Dendritic cell treated with granulocyte-macrophage colony-stimulating factor and Interleukin-4, amounts not matched to agents 40 ng/mL and 50 ng/mL, for 4 days (primary cell): ENCODE measurements at regions not wholly inside any gene's neighbourhood (a gene's known extent, or its start where the extent isn't known, plus 50 kb on each side); places are given as distances from the start of the nearest gene placed in this dataset.
"Not testable (repeated sequence)": the region's sequence is repeated elsewhere in the genome, so short reads cannot be mapped to it uniquely, and the experiment has no call there.

ENCODE experiments used
- H3K27ac Mint-ChIP-seq: one replicate; pipeline ENCODE4 v1.8.0; 2022; ENCODE audit warnings: mild to moderate bottlenecking, mixed read lengths
- H3K27me3 Mint-ChIP-seq: one replicate; pipeline ENCODE4 v1.8.0; 2022; ENCODE audit warnings: mild to moderate bottlenecking, mixed read lengths
- H3K36me3 Mint-ChIP-seq: one replicate; pipeline ENCODE4 v1.8.0; 2022; ENCODE audit warnings: low read depth, mixed read lengths
- H3K4me1 Mint-ChIP-seq: one replicate; pipeline ENCODE4 v1.8.0; 2022; ENCODE audit warnings: low read depth, mixed read lengths
- H3K4me3 Mint-ChIP-seq: one replicate; pipeline ENCODE4 v1.8.0; 2022; ENCODE audit warnings: mild to moderate bottlenecking, moderate library complexity, mixed read lengths
- H3K9me3 Mint-ChIP-seq: one replicate; pipeline ENCODE4 v1.8.0; 2022; ENCODE audit warnings: mixed read lengths
- intact Hi-C: fragments of 100-400 bp; cut with micrococcal nuclease; formaldehyde crosslinking; loops from one replicate; pipeline ENCODE4 v1.15.0; 2022

DNA sequence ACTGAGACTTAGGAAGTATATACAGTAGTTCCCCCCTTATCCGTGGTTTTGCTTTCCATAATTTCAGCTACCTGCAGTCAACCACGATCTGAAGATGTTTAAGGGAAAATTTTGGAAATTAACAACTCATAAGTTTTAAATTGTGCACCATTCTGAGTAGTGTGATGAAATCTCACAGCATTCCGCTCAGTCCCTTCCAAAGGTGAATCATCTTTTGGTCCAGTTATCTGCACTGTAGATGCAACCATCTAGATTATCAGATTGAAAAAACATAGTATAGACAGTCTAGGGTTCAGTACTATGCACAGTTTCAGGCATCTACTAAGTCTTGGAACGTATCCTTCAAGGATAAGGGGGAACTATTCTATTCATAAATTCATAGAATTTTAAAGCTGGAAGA is 109.0 kb downstream of the ANXA3 start:
- Mint-ChIP-seq H3K36me3 (peaks cover 38% of the 10 kb centered on the region), H3K27ac (no peak overlapping the region), H3K4me1 (peaks cover 84% of the 10 kb centered on the region), H3K4me3 (no peak overlapping the region), H3K9me3 (peaks cover 15% of the 10 kb centered on the region), H3K27me3 (no peaks in the 10 kb centered on the region)
- intact Hi-C loops = no loop called here

DNA sequence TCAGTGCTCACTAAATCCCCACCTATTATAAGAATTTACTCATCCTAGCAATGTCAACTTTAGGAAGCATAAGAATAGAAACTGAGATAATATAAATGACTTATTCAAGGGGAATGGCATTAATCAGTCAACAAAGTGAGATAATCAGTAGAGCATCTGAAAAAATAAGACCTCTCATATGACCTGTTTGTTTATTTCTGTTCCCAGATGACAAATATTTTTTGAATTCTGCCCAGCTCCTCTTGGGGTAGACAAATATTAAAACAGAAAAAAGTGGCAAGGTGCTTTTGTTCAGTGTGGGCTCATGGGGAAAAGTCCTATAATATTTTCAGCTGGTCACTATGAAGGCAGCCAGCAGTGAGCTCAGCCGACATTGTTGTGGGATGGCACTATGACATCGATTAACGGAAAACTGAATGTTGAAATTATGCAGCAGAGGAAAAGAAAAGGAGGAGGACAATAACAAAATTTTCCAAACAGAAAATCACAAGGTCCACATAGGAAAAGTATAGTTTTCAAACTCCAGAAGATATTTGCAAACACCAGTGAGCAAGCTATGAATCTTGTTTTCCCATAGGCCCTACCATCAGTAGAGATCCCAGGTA is 109.6 kb downstream of the ANXA3 start:
- intact Hi-C loops = no loop called here
- Mint-ChIP-seq H3K27ac (peak overlapping the region; percentile 84), H3K4me3 (no peak overlapping the region), H3K9me3 (peaks cover 15% of the 10 kb centered on the region), H3K27me3 (no peaks in the 10 kb centered on the region), H3K36me3 (peaks cover 38% of the 10 kb centered on the region), H3K4me1 (peaks cover 80% of the 10 kb centered on the region)

DNA sequence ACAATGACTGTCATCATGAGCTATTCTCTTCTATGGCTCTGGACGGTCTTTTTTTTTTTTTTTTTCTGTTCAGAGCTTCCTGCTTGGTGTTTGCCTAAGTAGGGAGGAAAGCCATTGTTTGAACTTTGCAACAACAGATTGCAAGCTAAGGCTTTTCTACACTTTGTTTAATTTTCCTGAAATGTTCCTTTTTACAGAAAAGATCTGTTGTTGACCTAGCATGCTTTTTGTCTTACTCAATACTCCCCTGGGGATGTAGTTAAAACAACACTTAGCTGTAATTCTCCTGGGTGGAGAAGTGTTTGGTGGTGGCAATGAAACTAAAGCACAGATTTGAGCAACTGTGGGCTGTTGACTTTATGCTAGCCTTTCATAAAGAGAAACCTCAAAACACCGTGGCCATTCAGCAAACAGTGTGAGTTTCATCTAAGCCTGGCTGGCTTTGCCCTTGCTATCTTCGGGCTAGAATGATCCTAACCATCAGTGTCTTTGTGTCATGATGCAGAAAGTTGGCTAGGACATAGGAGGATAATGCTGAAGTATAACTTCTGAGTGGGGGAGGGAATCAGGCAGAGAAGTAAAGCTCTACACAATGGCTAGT is 110.5 kb downstream of the ANXA3 start:
- Mint-ChIP-seq H3K27me3 (no peaks in the 10 kb centered on the region), H3K27ac (peak overlapping the region; percentile 84), H3K4me3 (peak overlapping the region; percentile 23), H3K9me3 (peaks cover 15% of the 10 kb centered on the region), H3K36me3 (peaks cover 38% of the 10 kb centered on the region), H3K4me1 (peaks cover 80% of the 10 kb centered on the region)
- intact Hi-C loops = no loop called here

DNA sequence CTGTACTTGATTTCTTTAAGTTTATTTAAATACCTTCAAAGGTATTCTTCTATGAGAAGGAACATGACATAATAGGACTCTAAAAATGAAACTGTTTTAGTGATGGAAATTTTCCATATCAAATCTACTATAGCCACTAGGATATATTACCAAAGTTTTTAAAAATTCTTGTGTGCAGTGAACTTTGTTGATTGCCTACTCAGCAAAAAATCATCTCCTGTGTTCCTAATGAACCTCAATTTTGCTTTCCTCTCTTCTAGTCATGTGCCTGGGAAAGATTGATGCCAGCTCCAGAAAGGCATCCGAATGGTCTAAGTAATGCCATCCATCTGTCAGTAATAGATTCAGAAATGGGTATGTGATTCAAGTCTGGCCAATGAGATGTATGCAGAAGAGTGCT is 111.1 kb downstream of the ANXA3 start:
- Mint-ChIP-seq H3K4me3 (no peak overlapping the region), H3K4me1 (peaks cover 78% of the 10 kb centered on the region), H3K27ac (peak overlapping the region; percentile 84), H3K36me3 (peaks cover 37% of the 10 kb centered on the region), H3K27me3 (no peaks in the 10 kb centered on the region), H3K9me3 (peaks cover 15% of the 10 kb centered on the region)
- intact Hi-C loops = no loop called here

DNA sequence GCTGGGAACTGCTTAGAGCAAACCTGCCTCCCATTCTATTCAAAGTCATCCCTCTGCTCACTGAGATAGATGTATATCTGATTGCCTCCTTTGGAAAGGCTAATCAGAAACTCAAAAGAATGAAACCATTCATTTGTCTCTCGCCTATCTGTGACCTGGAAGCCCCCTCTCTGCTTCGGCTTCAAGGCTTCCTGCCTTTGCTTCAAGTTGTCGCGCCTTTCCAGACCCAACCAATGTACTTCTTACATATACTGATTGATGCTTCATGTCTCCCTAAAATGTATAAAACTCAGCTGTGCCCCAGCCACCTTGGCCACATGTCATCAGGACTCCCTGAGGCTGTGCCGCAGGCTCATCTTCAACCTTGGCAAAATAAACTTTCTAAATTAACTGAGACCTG is 111.9 kb upstream of the BMP2K start:
- H3K27me3 Mint-ChIP-seq, H3K4me3 Mint-ChIP-seq, intact Hi-C loops: not testable (repeated sequence)
- peak overlapping the region; percentile 84 for H3K27ac Mint-ChIP-seq
- H3K36me3 Mint-ChIP-seq = peaks cover 36% of the 10 kb centered on the region
- peaks cover 76% of the 10 kb centered on the region for H3K4me1 Mint-ChIP-seq
- H3K9me3 Mint-ChIP-seq = peaks cover 15% of the 10 kb centered on the region

DNA sequence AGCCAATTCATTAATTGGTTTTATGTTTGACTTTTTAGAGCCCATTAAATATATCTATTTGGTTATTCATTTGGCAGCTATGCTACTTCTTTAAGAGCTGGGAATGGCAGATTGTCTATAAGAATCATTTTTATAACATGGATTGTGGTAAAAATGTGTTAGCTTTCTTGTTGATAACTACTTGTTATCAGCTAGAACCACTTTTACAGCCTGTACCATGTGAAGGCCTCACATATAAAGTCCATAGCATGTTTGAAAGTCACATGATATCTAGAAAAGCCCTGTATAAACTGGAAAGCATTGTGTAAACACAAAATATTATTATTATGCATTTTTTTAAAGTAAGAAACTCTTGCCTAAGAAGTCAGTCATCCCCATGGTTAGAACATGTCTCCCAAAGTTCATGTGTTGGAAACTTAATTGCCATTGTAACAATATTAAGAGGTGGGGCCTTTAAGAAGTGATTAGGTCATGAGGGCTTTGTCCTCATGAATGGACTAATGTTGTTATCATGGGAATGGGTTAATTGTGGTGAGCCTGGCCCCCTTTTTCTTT is 110.9 kb upstream of the BMP2K start:
- H3K4me1 Mint-ChIP-seq = peaks cover 71% of the 10 kb centered on the region
- intact Hi-C loops = loop anchor here (5.0 kb wide), 1 partner anchor 33 kb away; no protein-coding TSS in a partner anchor
- no peaks in the 10 kb centered on the region for H3K27me3 Mint-ChIP-seq
- no peak overlapping the region for H3K4me3 Mint-ChIP-seq
- peaks cover 15% of the 10 kb centered on the region for H3K9me3 Mint-ChIP-seq
- H3K27ac Mint-ChIP-seq = no peak overlapping the region
- peaks cover 31% of the 10 kb centered on the region for H3K36me3 Mint-ChIP-seq

DNA sequence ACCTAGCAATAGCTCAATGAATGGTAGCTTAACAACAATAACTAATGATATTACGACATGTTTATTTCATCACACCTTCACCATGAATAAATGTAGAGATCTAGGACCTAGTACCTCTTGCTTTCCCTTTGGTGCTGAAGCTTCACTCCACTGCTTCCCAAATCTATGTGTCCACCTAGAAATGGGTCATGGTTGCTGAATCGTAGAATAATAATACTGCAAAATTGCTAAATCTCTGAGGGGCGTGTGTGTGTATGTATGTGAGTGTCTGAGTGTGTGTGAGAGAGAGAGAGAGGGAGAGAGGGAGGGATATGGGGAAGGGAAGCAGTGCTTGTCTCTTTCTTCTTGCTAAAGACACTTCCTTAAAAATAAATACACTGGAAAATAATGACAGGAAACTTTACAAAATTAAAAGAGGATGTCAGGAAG is 109.3 kb upstream of the BMP2K start:
- intact Hi-C loops = loop anchor here (5.0 kb wide), 1 partner anchor 35 kb away; no protein-coding TSS in a partner anchor
- H3K27ac Mint-ChIP-seq = peak overlapping the region; percentile 87
- peaks cover 31% of the 10 kb centered on the region for H3K36me3 Mint-ChIP-seq
- peaks cover 15% of the 10 kb centered on the region for H3K9me3 Mint-ChIP-seq
- peaks cover 71% of the 10 kb centered on the region for H3K4me1 Mint-ChIP-seq
- H3K4me3 Mint-ChIP-seq = peak overlapping the region; percentile 35
- no peaks in the 10 kb centered on the region for H3K27me3 Mint-ChIP-seq

DNA sequence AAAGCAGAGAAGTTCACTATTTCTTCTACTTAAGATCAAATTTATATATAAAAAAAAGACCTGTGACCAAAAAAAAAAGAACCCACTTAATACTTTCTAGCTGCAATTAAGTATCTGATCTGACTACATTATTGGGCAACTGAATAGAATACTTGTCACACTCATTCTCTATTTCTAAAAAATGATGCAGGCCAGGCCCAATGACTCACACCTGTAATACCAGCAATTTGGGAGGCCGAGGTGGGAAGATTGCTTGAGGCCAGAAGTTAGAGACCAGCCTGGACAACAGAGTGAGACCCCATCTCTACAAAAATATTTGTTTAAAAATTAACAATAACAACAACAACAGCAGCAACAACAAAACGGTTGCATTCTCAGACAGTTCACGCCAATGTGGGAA is 108.8 kb upstream of the BMP2K start:
- intact Hi-C loops = loop anchor here (5.0 kb wide), 1 partner anchor 35 kb away; no protein-coding TSS in a partner anchor
- H3K27me3 Mint-ChIP-seq = no peaks in the 10 kb centered on the region

DNA sequence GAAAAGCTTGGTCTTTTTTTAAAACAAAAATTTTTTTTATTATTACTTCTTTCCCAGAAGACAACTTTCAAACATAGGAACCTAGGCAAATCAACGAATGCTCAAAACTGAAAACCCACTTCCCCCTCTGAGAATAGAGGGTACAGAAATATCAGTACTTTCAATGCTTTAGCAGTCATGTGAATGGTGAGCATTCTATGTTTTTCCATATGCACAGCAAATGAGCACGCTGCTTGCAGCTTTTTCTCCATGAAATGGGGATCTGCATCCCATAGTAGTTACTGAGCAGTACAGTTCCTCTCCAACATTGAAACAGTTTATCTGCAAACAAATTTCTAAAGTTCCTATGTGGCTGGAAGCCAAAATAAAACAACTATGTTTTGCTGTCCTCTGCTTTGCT is 108.4 kb upstream of the BMP2K start:
- intact Hi-C loops = loop anchor here (5.0 kb wide), 1 partner anchor 35 kb away; no protein-coding TSS in a partner anchor
- Mint-ChIP-seq H3K4me3 (no peak overlapping the region), H3K9me3 (peaks cover 15% of the 10 kb centered on the region), H3K36me3 (peaks cover 33% of the 10 kb centered on the region), H3K27me3 (no peaks in the 10 kb centered on the region), H3K27ac (peak overlapping the region; percentile 87), H3K4me1 (peaks cover 71% of the 10 kb centered on the region)

More for the DNA sequence above, 108.8 kb upstream of the BMP2K start:
- H3K27ac Mint-ChIP-seq = peak overlapping the region; percentile 87
- H3K36me3 Mint-ChIP-seq = peaks cover 31% of the 10 kb centered on the region
- peaks cover 15% of the 10 kb centered on the region for H3K9me3 Mint-ChIP-seq
- no peak overlapping the region for H3K4me3 Mint-ChIP-seq
- H3K4me1 Mint-ChIP-seq = peaks cover 71% of the 10 kb centered on the region

DNA sequence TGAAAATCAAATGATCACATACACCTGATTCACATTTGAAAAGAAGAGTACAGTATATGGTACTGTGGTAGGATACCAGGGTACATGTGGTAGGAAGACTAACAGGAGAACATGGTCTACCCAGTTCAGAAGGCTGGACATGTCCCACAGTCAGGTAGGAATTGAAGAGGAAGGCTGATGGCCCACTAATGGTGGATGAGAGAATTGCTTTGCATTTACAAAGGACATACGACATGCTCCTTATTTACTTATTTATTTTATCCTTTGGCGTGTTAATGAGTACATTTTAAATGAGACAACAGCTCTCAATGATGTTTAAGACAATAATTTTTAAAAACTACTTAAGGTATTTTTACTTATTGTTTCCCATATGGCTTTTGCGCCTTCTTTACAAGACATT is 106.7 kb upstream of the BMP2K start:
- Mint-ChIP-seq H3K4me1 (peaks cover 57% of the 10 kb centered on the region), H3K4me3 (no peak overlapping the region), H3K36me3 (peaks cover 23% of the 10 kb centered on the region), H3K9me3 (peaks cover under 1% of the 10 kb centered on the region), H3K27ac (peak overlapping the region; percentile 17), H3K27me3 (no peaks in the 10 kb centered on the region)
- intact Hi-C loops = loop anchor here (5.0 kb wide), 1 partner anchor 37 kb away; no protein-coding TSS in a partner anchor

DNA sequence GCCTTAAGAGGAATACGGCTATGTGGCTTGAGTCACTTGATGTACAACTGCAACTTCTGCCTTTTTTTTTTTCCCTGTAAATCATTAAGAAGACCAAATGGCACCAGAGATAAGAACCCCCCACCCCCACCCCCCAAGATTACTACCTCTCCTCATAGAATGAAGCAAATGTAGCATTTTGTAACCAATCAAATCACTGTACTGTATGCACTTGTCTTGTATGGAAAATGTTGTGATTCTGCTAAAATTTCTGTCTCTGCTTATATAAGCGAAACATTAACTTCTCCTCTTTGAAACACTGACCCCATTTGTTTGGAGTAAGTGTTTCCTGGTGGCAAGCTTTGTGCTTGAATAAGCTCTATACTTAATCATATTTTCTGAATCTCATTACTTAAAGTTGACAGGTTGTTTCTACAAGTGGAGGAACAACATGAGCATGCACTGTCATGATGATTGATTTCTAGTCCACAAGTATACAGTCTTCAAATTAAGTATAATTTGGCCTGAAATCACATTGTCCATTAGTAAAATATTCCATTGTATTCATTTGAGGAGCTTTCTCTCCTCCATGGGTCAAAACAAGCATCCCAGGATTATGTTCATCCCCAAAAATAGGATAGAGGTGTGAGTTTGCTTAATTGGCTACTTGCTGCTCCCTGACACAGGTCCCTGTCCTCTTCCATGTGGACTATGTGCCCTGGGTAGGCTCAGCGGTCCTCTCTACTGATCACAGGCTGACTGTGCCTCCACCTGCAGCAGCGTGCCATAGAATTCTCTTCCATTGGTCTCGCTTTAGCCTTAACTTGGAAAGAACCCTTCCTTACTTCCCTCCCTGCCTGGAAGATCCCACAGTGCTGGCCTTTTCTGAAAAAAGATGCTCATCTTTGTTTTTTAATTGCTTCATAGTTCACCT is 104.0 kb upstream of the BMP2K start:
- H3K4me3 Mint-ChIP-seq = no peak overlapping the region
- intact Hi-C loops = no loop called here
- peaks cover 26% of the 10 kb centered on the region for H3K36me3 Mint-ChIP-seq
- H3K27me3 Mint-ChIP-seq = no peaks in the 10 kb centered on the region
- H3K4me1 Mint-ChIP-seq = peaks cover 42% of the 10 kb centered on the region
- H3K9me3 Mint-ChIP-seq = peaks cover 8% of the 10 kb centered on the region
- H3K27ac Mint-ChIP-seq = peak overlapping the region; percentile 79

DNA sequence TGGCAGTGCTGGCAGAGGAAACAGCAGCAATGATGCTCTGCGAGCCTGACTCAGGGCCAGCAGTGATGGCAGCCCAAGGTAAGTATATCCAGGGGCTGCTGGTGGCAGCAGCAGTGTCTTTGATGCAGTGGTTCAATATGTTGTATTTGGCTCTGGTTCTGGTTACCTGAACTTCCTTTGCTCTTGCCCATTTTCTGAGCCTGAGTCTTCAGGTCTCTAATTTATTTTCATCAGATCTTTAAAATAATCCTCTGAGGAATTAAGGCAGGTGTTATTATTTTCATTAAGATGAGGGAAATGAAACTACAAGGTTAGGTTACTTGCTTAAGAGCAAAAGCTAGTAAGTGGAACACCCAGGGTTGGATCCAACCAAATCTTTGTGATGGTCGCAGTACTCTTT is 102.8 kb upstream of the BMP2K start:
- Mint-ChIP-seq H3K9me3 (peaks cover 8% of the 10 kb centered on the region), H3K4me3 (no peak overlapping the region), H3K27me3 (no peaks in the 10 kb centered on the region), H3K27ac (peak overlapping the region; percentile 79), H3K36me3 (peaks cover 25% of the 10 kb centered on the region), H3K4me1 (peaks cover 33% of the 10 kb centered on the region)
- intact Hi-C loops = no loop called here

DNA sequence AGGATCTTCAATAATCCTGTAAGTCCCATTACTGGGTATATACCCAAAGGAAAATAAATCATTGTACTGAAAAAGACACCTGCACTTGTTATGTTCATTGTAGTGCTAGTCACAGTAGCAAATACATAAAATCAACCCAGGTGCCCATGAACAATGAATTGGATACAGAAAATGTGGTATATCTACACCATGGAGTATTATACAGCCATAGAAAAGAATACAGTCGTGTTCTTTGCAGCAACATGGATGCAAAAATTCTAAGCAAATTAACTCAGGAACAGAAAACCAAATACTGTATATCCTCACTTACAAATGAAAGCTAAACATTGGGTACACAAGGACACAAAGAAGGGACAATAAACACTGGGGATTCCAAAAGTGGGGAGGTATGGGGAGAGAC is 100.8 kb upstream of the BMP2K start:
- Mint-ChIP-seq H3K4me3 (no peak overlapping the region), H3K27ac (no peak overlapping the region)
- intact Hi-C loops = no loop called here

More for the DNA sequence above, 100.8 kb upstream of the BMP2K start:
- H3K4me1 Mint-ChIP-seq = peaks cover 21% of the 10 kb centered on the region
- H3K27me3 Mint-ChIP-seq = no peaks in the 10 kb centered on the region
- H3K36me3 Mint-ChIP-seq = peaks cover 22% of the 10 kb centered on the region
- H3K9me3 Mint-ChIP-seq = peaks cover 8% of the 10 kb centered on the region
